ENCODE measurements at regions not wholly inside any gene's neighbourhood (a gene's known extent, or its start where the extent isn't known, plus 50 kb on each side); places are given as distances from the start of the nearest gene placed in this dataset.

DNA sequence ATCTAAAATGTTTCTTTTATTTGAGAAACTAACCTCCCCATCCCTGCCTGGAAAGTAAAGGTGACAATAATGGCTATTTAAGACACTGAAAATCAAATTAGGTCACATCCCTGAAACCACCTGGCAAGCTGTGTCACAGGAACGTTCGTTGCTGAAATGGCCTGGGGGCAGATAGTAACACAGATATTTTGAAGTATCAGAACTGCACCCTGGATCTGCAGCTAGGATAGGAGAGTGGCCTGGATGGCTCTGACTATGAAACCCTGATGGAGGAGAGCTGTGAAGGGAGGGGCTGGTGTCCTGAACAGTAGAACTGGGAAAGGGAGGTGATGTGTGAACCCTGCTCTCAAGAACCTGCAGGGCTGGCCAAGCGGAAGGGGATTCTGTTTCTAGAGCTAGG, 648.3 kb upstream of the CFAP20DC start:
- no peak for DNase-seq

GRCh38 chr3:59696783-59697182, 647.0 kb upstream of the CFAP20DC start:
- no peak for DNase-seq

DNA sequence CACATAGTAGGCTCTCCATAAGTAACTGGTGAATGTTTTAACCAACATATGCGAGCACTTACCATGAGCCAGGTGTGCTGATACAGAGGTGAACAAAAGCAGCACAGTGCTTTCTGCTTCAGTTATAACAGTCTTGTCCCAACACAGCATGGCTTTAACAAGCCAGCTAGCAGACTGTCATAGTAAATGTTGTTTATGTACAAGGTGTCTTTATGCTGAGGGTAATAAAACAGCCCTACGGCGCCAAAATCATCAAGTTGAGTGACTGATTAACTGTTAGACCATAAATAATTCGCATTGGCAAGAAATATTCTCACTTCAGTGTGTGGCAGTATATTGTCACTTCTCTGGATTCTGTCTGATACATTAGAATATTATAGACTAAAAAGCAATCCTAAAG, 646.0 kb upstream of the CFAP20DC start:
- no peak for DNase-seq

DNA sequence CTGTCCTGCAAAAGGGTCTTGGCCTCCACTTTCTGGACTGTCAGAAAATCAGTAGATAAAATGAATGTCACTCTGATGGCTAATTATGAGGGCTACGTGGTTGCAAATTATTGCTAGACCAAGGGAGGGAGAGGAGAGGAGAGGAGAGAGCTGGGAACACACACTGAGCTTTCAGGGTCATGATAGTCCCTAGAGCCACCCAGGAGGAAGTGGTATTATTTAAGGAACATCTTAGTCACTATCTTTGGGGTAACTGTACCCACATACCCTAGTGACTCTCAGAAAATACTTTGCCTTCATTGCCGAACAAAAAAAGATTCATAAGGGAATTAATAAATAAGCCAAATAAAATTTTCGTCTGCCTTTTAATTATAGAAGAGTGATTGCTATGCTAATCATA, 642.3 kb upstream of the CFAP20DC start:
- no peak for DNase-seq

DNA sequence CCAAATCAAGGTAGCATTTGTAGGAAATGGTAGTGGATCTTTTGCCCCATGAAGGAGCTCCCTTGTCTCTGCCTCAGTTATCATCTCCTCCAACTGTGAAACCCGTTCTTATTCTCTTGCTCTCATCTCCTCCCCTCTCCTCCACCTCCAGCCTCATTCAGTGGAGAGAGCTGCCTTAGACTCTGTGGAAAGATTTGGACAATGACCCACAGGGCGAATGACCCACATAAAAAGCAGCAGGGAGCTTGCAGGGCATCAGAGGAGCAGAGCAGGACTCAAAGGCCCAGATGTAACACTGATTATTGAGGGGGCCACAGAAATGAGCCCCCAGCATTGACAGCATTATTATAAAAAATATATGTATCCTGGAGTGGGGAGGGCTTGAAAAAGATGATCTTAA, 641.1 kb upstream of the CFAP20DC start:
- no peak for DNase-seq

GRCh38 chr3:59688636-59689035, 638.8 kb upstream of the CFAP20DC start:
- DNase-seq, result no peak

DNA sequence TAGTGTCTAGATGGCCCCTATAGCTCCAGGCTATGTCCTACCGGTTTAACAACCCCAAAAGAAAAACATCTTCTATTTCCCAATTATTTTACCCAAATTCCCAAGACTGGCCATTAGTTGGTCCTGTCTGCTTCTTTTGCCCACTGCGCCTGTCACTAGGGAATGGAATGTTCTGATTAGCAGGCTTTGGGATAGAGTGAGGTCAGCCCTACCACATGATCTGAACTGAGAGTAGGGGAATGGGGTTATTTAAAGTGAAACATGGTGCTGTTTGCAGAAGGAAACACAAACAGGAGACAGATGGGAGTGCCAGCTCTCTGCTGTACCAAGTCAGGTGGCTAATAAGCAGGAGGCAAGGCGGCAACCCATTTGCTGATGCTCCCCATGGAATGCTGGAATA, 635.6 kb upstream of the CFAP20DC start:
- DNase-seq, result no peak

DNA sequence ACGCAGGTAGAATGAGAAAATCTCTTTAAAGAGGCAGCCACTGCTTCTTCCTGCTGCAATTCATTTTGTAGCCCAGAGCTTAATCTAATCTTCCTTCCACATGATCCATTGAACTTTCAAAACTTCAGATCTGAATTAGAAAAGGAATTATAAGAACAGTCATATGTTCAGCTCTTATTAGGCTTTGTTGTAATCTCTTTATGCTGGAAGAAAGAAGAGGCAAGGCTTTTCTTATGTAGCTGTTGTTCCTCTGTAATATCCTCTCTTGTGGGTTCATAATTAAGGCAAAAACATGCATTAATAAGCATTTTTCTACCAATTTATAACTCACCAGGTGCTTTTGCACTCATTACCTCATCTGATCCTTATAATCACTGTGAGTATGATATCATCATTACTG, 634.9 kb upstream of the CFAP20DC start:
- DNase-seq, result no peak

- no peak for DNase-seq
Measured at GRCh38 chr3:59680919-59681318, 631.1 kb upstream of the CFAP20DC start.

GRCh38 chr3:59677747-59678702, 628.2 kb upstream of the CFAP20DC start:
- DNase-seq, result no peak

GRCh38 chr3:59675495-59675894, 625.7 kb upstream of the CFAP20DC start:
- DNase-seq, result no peak

DNA sequence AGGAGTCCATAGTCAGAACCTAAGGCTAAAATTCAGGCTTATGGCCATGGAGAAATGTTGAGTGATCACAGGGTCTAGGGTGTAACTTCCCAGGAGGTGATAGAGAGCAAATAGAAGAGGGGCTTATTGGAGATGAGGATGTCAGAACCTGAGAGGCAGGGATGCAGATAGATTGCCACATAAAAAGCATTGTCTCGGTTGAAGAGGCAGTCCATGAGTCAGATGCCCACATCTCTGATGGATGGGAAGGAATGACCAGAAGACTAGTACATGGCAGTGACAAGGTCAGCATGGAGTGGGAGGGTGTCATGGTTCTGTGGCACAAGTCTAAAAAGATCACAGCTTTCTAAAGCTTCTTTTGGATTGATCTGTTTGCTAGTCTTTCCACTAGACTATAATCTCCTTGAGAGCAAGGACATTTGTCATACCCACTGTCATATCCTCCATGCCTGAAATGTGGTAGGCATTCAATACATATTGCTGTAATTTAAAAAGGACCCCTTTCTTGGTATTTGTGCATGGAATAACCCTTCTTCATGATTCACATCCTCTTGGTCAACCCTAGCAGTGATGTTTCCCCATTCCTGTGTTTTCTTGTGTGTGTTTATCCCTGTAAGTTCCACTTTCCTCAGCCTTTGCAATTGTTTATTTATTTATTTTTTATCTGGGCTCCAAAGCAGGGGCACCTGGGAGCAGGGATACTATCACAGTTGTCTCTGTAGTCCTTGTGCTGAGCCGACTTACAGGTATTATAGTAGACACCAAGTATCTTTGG, 613.4 kb upstream of the CFAP20DC start:
- no peak for DNase-seq

GRCh38 chr3:59660852-59661625, 611.2 kb upstream of the CFAP20DC start:
- DNase-seq, result no peak

GRCh38 chr3:59660376-59660775, 610.6 kb upstream of the CFAP20DC start:
- DNase-seq, result no peak

GRCh38 chr3:59659755-59660154, 609.9 kb upstream of the CFAP20DC start:
- no peak for DNase-seq

DNA sequence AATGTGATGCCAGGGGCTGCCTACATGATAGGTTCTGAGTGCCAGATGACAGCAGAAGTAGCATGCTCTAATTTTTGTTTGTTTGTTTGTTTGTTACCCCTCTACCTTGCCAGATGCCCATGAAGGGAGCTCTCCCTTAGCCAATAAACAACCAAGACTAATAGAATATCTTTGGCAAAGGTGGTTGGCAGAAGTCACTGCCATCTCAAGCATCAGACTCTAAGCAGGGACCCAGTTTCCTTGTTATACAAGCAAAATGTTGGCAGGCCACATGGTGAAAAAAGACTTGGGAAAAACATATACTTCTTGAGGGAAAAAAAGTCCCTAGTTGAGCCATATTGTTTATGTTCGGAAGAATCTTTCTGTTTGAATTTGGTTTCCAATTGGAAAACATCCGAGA, 609.0 kb upstream of the CFAP20DC start:
- DNase-seq, result no peak

DNA sequence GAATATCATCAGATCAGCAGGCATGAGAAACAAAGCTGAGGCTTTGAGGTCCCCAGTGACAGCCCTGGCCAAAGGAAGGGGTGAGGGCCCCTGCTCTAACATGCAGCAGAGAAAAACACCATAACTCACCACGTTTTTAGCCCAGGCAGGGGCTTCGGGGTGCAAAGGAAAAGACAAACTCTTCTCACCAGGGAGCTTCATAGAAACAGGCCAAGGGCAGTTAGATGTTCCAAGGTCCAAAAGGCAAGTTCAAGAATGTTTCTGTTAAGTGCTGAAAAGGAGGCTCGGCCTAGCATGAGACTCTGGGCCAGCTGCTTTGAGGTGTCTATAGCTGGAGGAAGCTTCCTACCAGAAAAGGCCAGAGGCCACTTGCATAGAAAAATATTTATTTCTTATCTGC, 608.4 kb upstream of the CFAP20DC start:
- DNase-seq, result no peak

DNA sequence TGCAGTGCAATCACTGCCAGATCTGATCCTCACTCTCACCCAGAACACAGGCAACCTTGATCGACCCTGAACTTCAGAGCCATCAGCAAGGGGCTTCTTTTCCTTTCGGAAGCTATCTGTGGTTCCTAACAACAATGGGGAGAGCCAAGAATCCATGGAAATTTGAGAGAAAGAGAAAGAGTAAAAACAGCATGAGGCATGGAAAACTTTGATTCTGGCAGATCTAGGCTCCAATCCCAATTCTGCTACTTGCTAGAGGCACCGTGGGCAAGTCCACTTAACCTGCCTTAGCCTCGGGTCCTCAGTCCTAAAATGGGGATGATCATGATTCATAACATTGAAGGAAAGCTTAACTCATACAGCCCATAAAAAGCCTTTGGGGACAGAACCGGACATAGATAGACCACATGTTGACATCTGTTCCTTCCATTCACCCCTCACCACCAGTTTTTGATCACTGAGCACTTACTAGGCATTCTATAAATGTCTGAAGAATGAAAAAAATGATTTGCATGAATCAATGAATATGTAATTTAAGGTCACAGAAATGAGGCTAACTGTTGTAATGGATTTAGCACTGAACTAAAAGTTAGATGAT, 605.7 kb upstream of the CFAP20DC start:
- no peak for DNase-seq

DNA sequence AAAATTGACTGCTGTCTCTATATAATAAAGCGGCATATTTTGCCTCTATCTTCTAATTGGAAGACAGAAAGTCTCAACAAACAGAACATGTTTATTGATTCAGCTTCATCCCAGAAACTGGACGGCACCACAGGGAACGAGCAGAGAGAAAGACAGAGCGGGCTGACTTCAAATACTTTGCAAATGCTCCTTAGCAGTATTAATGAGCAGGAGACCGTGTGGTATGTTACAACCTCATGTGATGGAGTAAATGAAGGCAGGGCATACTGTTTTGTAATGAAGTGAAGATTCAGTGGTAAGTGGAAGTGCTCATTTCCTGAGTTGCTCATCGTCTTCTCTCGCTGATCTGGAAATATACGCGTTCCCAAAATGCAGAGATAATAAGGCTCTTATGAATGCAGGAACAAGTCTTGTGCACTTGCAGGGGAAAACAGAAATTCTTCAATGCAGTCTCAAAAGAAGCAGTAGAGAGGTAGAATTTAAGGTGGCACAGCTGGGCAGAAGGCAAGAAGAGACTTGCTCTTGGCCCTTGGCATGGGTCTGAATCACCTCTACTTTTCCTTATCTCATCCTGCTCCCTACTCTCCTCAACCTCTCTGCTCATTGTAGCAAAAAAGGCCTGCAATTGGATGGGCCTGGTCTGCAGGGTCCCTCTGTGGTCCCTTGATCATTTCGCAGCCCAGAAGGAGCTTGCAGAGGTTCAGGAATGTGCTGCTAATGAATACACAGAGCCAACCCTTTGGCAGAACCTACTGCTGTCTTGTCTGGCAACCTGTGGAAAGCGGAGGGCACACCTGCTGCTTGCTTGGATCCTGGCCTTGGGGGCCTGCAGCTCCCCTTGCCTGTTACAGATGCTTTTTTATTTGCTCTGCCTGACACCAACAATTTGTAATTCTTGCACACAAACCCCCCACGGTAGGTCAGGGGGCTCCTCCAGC, 604.9 kb upstream of the CFAP20DC start:
- no peak for DNase-seq

DNA sequence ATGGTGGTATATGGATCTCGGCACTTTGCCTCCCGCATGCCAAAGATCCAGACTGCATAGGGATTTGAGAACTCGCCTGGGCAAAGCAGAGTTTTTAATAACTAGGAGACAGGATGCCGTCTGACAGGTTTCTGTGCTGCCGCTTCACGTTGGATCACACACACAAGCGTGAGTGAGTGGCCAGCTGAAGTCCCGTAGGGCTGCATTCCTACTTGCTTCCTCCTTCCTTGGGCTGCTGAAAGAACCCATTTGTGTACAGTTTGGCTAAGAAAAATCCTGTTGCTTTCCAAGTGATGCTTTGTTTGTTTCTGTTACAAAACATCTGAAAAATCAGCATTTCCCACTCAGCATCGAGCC, 604.3 kb upstream of the CFAP20DC start:
- DNase-seq, result no peak

GRCh38 chr3:59653405-59654122, 603.7 kb upstream of the CFAP20DC start:
- DNase-seq, result no peak

Data from activated naive CD4-positive, alpha-beta T cell (primary cell).